HG03378 (cell line): ENCODE measurements at regions not wholly inside any gene's neighbourhood (a gene's known extent, or its start where the extent isn't known, plus 50 kb on each side); places are given as distances from the start of the nearest gene placed in this dataset.
A peak's percentile ranks its signal among the peaks of the same experiment; 100 is the strongest.

Experiments used
- ATAC-seq: cut with Tn5 transposase; IDR thresholded peaks from one replicate; pipeline ENCODE4 v1.9.1; 2021; ENCODE audit warnings: mild to moderate bottlenecking, moderate library complexity; ENCODE audit not compliant: unreplicated experiment

DNA sequence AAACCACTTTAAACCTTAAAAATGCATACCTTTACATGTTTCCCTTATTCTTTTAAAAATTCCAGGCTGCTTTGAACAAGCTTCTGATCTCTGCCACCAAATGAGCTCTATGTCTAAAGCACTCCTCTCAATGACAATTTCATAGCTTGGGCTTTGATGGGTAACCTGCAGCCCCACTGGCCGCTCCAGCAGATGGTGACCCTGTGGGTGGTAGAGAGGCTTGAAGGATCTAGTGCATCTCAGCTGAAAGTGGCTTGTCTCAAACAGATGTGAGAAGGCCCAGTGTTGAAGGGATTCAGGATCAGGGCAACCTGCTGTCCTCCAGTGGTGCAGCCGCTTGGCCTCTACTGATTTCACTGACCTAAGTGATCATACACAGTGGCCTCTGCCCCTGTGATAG is 84.7 kb upstream of the IRF2BP2 start:
- ATAC-seq = no peak

GRCh38 chr1:234692966-234693580 is 83.1 kb upstream of the IRF2BP2 start:
- ATAC-seq = no peak

DNA sequence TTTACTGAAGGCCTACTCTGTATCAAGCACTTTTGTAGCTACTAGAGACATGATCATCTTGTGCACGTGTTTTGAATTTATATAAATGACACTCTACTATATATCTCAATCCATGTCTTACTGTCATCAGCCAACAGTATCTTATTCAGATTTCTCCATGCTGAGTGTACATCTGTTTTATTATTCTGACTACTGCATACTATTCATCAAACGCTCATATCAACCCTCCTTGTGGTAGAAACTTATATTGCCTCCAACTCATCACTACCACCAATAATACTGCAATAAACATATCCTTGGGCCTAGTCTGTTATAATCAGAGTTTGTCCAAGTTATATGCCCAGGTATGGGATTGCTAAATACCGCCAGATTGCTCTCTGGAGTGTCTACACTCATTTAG is 81.6 kb upstream of the IRF2BP2 start:
- no peak for ATAC-seq

GRCh38 chr1:234690872-234691271 is 80.9 kb upstream of the IRF2BP2 start:
- ATAC-seq = no peak

GRCh38 chr1:234689236-234689635 is 79.3 kb upstream of the IRF2BP2 start:
- no peak for ATAC-seq

DNA sequence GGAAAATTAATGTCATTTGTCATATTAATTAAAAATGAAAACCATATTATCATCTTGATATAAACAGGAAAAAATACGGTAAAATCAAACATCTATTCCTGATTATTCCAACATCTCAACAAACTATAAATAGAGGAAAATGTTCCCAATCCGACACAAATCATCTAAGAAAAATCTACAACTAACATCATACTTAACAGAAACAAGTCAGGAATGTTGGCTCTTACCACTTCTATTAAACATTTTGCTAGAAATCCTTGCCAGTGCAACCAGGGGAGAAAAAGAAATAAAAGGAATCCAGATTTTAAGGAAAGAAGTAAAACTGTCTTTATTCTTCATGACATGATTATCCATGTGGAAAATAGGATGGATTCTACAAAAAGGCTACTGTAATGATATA is 77.0 kb upstream of the IRF2BP2 start:
- ATAC-seq = no peak

DNA sequence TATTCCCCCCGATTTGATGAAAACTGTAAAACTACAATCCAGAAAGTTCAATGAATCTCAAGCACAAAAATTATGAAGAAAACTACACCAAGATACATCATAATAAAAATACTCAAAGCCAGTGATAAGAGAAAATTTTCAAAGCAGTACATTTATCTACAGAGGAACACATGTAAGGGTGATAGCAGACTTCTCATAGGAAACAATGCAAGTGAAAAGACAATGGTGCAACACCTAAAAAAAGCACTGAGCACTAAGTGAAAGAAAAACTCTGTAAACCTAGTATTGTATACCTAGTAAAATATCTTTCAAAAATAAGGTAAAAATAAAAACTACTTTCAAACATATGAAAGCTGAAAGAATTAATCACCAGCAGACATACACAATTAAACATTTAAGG is 76.1 kb upstream of the IRF2BP2 start:
- no peak for ATAC-seq

DNA sequence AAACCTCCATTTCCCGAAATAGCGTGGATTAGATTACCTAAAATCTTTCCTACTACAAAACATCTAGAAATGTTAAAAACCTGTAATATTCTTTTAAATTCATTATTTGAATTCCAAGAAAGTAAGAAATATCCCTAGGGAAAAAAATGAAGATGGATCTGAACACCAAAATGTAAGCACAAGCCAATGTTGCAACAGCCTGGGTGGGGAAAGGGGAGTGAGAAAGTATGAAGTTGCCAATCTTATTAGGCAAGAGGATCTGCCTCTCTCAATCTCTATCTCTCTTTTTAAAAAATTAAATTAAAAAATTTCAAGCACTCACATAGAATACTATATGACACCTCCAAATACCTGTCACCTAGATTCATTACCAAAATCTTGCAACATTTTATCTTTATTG is 74.9 kb upstream of the IRF2BP2 start:
- ATAC-seq = no peak

GRCh38 chr1:234683861-234684632 is 74.1 kb upstream of the IRF2BP2 start:
- no peak for ATAC-seq

- no peak for ATAC-seq
Measured at GRCh38 chr1:234683127-234683860, 73.3 kb upstream of the IRF2BP2 start.

DNA sequence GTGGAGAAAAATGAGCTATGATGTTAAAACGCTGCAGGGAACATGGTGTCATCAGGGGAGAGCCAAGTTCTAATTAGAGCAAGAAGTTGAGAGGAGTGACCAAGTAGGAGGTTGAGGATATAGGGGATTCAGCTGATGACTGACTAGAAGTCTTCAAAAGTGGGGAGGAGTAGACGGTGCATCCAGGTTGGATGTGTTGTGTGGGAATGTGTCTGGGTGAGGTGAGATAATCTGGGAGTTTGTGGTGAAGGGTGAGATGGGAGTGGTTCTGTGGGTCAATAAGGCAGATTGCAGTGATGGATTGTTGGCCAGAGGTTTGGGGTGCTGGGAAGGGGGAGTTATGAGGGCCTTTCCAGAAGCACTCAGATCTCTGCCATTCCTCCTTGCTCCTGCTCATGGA is 72.0 kb upstream of the IRF2BP2 start:
- no peak for ATAC-seq

- ATAC-seq = no peak
Measured at GRCh38 chr1:234681065-234681464, 71.1 kb upstream of the IRF2BP2 start.

GRCh38 chr1:234680331-234680904 is 70.4 kb upstream of the IRF2BP2 start:
- no peak for ATAC-seq

GRCh38 chr1:234676103-234676594 is 66.2 kb upstream of the IRF2BP2 start:
- peak; percentile 69 for ATAC-seq

- ATAC-seq = no peak
Measured at GRCh38 chr1:234675572-234675971, 65.6 kb upstream of the IRF2BP2 start.

DNA sequence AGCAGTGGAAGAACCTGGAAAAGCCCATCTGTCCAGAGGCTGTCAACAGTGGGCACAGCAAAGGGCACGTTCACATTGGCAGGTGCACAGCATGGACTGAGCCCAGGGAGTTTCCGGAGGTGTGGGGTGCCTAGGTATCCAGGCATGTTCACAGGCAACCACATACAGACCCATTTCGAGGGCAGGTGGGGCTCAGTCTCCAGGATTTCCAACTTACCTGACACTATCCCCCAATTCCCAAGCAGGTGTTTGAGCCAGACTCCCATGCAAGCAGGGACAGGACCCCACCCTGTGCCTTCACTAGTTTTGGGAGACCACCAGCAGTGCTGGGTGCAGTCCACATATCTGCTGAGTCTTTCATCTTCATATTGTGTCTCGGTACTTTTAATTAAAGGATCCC is 65.0 kb upstream of the IRF2BP2 start:
- no peak for ATAC-seq

DNA sequence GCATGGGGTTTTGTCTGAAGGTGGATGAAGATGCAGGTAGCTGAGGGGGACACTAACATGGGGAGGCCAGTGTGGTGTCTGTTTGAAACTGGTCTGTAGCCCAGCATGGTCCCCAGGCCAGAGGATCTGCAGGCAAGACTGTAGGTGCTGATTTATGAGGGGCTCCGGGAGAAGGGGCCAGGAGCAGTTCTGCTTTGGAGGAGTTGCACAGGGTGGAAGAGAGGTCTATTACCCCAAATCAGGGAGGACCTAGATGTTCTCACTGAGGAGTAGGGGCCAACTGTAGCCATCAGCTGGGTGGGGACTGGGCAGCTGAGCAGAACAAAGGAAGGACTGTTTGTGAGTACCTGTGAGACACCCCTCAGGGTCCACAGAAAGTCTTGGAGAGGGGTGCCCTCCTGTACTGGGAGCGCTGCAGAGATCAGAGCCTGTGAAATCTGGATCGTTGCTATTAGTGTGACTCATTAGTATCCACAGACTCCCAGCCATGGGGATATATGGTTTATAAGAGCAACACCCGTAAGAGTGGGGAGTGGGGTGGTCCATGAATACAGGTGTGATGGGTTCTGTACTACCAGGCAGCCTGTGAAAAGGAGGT is 64.3 kb upstream of the IRF2BP2 start:
- ATAC-seq = no peak

DNA sequence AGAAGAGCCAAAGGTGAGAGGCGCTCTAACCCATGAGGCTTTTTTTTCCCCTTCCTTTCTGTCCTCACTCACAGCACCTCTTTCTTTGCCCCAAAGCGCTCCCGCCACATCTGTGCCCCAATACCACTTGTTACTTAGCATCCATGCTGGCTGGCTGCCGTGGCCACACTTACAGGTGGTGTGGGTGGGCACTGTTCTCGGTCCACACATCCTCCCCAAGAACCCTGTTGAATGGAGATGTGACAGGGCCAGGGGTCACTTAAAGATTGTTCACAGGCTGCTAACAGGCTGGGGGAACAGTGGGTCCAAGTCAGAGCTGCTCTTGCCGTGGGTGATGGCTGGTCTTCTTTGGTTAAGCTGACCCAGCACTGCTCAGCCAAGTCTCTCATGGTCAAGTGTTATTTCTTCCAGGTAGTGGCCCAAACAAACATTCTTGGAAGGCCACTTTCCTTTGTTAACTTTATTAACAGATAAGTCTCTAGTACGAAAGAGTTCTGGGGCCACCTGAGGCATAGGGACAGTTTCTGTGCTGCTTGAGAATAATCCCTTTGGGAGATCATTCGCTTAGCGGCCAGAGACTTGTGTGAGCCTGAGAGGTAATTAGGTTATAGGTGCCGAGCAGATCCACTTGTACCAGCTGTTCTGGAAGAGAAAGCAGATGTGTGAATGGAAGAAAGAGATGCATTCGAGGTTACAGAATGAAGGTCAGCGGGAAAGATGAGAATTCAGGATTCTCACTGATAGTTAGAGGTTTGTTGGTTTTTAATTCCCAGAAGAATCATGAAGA is 62.6 kb upstream of the IRF2BP2 start:
- ATAC-seq = no peak

DNA sequence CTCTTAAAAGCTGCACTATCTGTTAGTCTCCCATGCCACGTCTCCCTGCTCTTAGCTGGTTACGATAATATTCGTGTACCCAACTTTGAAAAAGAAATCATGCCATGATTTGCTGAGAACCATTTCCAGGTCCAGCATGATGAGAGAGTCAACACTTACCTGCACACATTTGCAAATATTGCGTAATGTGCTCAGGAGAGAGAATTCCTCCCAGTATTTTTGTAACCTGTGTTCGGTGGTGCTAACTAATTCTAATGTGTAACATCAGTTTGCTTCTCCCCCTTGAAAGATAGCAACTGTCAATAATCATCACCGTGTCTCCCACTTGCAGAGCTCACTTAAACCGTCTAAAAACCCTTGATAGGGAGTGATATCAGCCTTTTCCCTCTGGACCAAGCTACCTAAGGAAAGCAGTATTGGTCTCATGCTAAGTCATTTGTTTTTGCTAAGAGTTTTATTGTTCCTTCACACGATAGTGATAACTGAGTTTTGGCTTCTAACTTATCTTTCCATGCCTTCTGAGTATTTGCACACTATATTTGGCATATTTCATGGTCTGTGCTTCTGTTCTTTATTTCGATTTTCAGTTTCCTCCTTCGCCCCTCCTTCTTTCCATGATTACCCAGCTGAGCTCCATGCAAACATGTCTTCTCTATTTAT is 61.1 kb upstream of the IRF2BP2 start:
- ATAC-seq = no peak

DNA sequence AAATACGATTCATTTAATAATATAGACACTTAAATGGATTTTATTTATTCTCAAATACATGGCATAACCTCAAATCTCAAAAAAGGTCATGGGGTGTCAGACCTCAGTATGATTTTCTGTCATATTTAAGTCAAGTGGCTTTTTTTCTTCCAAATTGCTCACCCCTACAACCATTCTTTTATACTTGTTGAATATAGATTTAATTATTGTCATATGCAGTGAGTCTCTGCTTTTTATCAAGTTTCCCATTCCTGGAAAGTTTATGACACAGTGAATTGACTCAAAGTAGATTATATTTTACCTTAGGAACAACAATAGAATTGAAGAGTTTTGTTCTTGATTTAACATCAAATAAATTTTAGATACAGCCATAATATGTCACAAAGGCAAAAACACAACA is 59.5 kb upstream of the IRF2BP2 start:
- no peak for ATAC-seq
